MCF 10A (cell line): ENCODE measurements at regions not wholly inside any gene's neighbourhood (a gene's known extent, or its start where the extent isn't known, plus 50 kb on each side); places are given as distances from the start of the nearest gene placed in this dataset.

Source experiments
- BruUV-seq: library from RNA; stranded (reverse); fragments of 400-500 nt; replicated peaks from 2 replicates; lab custom pipeline; 2021; lab: Mats Ljungman, UMichigan
- CTCF ChIA-PET: fragments of 300-600 bp; sonication (Branson Sonifier 250); formaldehyde crosslinking; extraction: SDS; loops from one replicate; lab custom pipeline; 2021; ENCODE audit warnings: antibody characterized with exemption, inconsistent platforms; lab: Yijun Ruan, JAX
- POLR2A ChIA-PET: fragments of 300-600, 350-650 bp; sonication (Branson Sonifier 250); formaldehyde crosslinking; extraction: SDS; loops from one replicate; lab custom pipeline; 2020; ENCODE audit warnings: antibody characterized with exemption, inconsistent platforms; lab: Yijun Ruan, JAX
- DNase-seq: peaks from one replicate; pipeline ENCODE4 v3.0.0-alpha.2; 2018; ENCODE audit not compliant: unreplicated experiment
- H3K27ac Mint-ChIP-seq: one replicate; pipeline ENCODE4 v1.8.0; 2022; ENCODE audit warnings: mild to moderate bottlenecking, low read depth, mixed read lengths; ENCODE audit not compliant: unreplicated experiment
- H3K27me3 Mint-ChIP-seq: one replicate; pipeline ENCODE4 v1.8.0; 2022; ENCODE audit warnings: mixed read lengths; ENCODE audit not compliant: insufficient read depth, unreplicated experiment
- H3K36me3 Mint-ChIP-seq: one replicate; pipeline ENCODE4 v1.8.0; 2022; ENCODE audit warnings: mild to moderate bottlenecking, moderate library complexity, mixed read lengths; ENCODE audit not compliant: insufficient read depth, unreplicated experiment
- H3K4me1 Mint-ChIP-seq: one replicate; pipeline ENCODE4 v1.8.0; 2022; ENCODE audit warnings: mixed read lengths; ENCODE audit not compliant: insufficient read depth, unreplicated experiment
- H3K4me3 Mint-ChIP-seq: one replicate; pipeline ENCODE4 v1.8.0; 2022; ENCODE audit warnings: mild to moderate bottlenecking, moderate library complexity, mixed read lengths; ENCODE audit not compliant: unreplicated experiment
- H3K9me3 Mint-ChIP-seq: one replicate; pipeline ENCODE4 v1.8.0; 2022; ENCODE audit warnings: mixed read lengths; ENCODE audit not compliant: unreplicated experiment
- CTCF ChIP-seq: fragments of 200-600 bp; IDR thresholded peaks from one replicate; pipeline ENCODE4 v1.8.0; 2022; ENCODE audit warnings: antibody characterized with exemption, mild to moderate bottlenecking; ENCODE audit not compliant: unreplicated experiment
- intact Hi-C: fragments of 100-400 bp; cut with micrococcal nuclease; formaldehyde crosslinking; loops from 2 replicates; pipeline ENCODE4 v1.14.1; 2022

- H3K27ac Mint-ChIP-seq = no peak overlapping the region
- no peak overlapping the region for H3K4me3 Mint-ChIP-seq
- H3K27me3 Mint-ChIP-seq = no peaks in the 10 kb centered on the region
- intact Hi-C loops = no loop called here
- POLR2A ChIA-PET = no interaction called here
- TF ChIP-seq CTCF = no peak
- no TSS peak for BruUV-seq
- no peak for DNase-seq
- no peaks in the 10 kb centered on the region for H3K9me3 Mint-ChIP-seq
- H3K36me3 Mint-ChIP-seq = no peaks in the 10 kb centered on the region
- CTCF ChIA-PET = no interaction called here
- H3K4me1 Mint-ChIP-seq = no peaks in the 10 kb centered on the region
These were observed 193.6 kb upstream of the BTBD3 start for GRCh38 chr20:11724097-11724496.

DNA sequence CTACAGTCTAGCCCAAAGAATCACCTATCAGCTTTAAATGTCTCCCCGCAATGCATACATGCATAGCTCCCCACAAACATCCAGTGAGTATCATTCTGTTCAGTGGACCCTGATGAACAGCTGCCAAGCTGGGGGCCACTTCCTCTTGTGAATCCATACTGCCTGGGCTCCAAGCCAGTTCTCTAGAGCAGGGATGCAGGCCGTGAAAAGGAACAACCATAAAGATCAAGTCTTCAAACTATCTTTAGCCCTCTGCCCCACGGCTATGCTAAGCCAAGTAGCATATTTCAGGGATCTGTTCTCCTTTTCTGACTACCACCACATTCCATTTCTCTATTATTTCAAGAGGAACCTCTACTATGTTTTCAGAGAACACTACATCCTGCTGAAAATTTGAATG, 191.7 kb upstream of the BTBD3 start:
- POLR2A ChIA-PET = no interaction called here
- H3K4me3 Mint-ChIP-seq = no peak overlapping the region
- CTCF ChIA-PET = interaction anchor here (0.9 kb wide), 1 partner anchor 43 kb away, joined by 3 read pairs; no protein-coding TSS in a partner anchor
- TF ChIP-seq CTCF = no peak
- no peaks in the 10 kb centered on the region for H3K36me3 Mint-ChIP-seq
- H3K9me3 Mint-ChIP-seq = peaks cover 8% of the 10 kb centered on the region
- H3K27me3 Mint-ChIP-seq = no peaks in the 10 kb centered on the region
- intact Hi-C loops = no loop called here
- no peak overlapping the region for H3K27ac Mint-ChIP-seq
- H3K4me1 Mint-ChIP-seq = no peaks in the 10 kb centered on the region
- no TSS peak for BruUV-seq
- DNase-seq = no peak

DNA sequence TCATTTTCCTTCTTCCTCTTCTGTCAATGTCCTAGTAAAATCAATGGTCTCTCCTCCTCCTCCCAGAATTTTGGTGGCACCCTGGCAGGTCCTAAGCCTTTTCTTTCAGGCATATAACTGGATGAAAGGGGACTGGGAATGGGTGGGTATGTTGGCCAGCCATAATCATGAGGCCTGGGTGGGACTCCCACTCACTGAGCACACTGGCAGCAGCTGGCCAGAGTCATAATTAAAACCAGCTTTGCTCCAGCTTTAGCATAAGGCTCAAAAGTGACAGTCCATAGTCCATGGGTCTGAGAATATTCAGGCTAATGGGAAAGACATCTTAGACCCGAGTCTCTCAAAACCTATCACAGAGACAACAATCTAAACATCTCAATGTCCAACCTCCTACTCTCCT, 190.0 kb upstream of the BTBD3 start:
- H3K27ac Mint-ChIP-seq = no peak overlapping the region
- intact Hi-C loops = no loop called here
- peaks cover 23% of the 10 kb centered on the region for H3K9me3 Mint-ChIP-seq
- ChIA-PET CTCF (no interaction called here), POLR2A (no interaction called here)
- no peaks in the 10 kb centered on the region for H3K27me3 Mint-ChIP-seq
- H3K36me3 Mint-ChIP-seq = no peaks in the 10 kb centered on the region
- H3K4me1 Mint-ChIP-seq = no peaks in the 10 kb centered on the region
- DNase-seq = no peak
- no TSS peak for BruUV-seq
- TF ChIP-seq CTCF = no peak
- H3K4me3 Mint-ChIP-seq = no peak overlapping the region

- no peak for DNase-seq
- Mint-ChIP-seq H3K4me3 (no peak overlapping the region), H3K9me3 (peaks cover 23% of the 10 kb centered on the region), H3K4me1 (no peaks in the 10 kb centered on the region), H3K27ac (no peak overlapping the region), H3K36me3 (no peaks in the 10 kb centered on the region), H3K27me3 (no peaks in the 10 kb centered on the region)
- TF ChIP-seq CTCF = no peak
- ChIA-PET POLR2A (interaction anchor here (1.1 kb wide), 1 partner anchor 8 kb away, joined by 3 read pairs; no protein-coding TSS in a partner anchor), CTCF (interaction anchor here (0.6 kb wide), 1 partner anchor 18 kb away, joined by 3 read pairs; no protein-coding TSS in a partner anchor)
- intact Hi-C loops = no loop called here
- BruUV-seq = no TSS peak
These were observed 188.8 kb upstream of the BTBD3 start for GRCh38 chr20:11728937-11729336.
